HG03575 (cell line): ENCODE measurements at regions not wholly inside any gene's neighbourhood (a gene's known extent, or its start where the extent isn't known, plus 50 kb on each side); places are given as distances from the start of the nearest gene placed in this dataset.

Experiments
- ATAC-seq: cut with Tn5 transposase; IDR thresholded peaks from one replicate; pipeline ENCODE4 v1.9.1; 2021; ENCODE audit not compliant: unreplicated experiment, insufficient number of reproducible peaks, low FRiP score; ENCODE audit errors: extremely low read depth

- no peak for ATAC-seq
Measured at GRCh38 chrX:43582540-43582913, 73.6 kb upstream of the MAOA start.

- no peak for ATAC-seq
Measured at GRCh38 chrX:43585922-43586321, 70.2 kb upstream of the MAOA start.

GRCh38 chrX:43586830-43587229, 69.3 kb upstream of the MAOA start:
- ATAC-seq = no peak

GRCh38 chrX:43589735-43590134, 66.4 kb upstream of the MAOA start:
- no peak for ATAC-seq

- ATAC-seq = no peak
Measured at GRCh38 chrX:43590150-43590549, 65.9 kb upstream of the MAOA start.

GRCh38 chrX:43592597-43592996, 63.5 kb upstream of the MAOA start:
- no peak for ATAC-seq

GRCh38 chrX:43595931-43596330, 60.2 kb upstream of the MAOA start:
- ATAC-seq = no peak

GRCh38 chrX:43604753-43605152, 51.3 kb upstream of the MAOA start:
- ATAC-seq = no peak

GRCh38 chrX:43605351-43605750, 50.7 kb upstream of the MAOA start:
- no peak for ATAC-seq
